ENCODE measurements at regions not wholly inside any gene's neighbourhood (a gene's known extent, or its start where the extent isn't known, plus 50 kb on each side); places are given as distances from the start of the nearest gene placed in this dataset.

- Histone ChIP-seq H3K4me3 (no peak overlapping the region), H3K27ac (no peak overlapping the region)
- no peak for DNase-seq (ENCODE audit: low spot score)
- TF ChIP-seq, protein P1, sequence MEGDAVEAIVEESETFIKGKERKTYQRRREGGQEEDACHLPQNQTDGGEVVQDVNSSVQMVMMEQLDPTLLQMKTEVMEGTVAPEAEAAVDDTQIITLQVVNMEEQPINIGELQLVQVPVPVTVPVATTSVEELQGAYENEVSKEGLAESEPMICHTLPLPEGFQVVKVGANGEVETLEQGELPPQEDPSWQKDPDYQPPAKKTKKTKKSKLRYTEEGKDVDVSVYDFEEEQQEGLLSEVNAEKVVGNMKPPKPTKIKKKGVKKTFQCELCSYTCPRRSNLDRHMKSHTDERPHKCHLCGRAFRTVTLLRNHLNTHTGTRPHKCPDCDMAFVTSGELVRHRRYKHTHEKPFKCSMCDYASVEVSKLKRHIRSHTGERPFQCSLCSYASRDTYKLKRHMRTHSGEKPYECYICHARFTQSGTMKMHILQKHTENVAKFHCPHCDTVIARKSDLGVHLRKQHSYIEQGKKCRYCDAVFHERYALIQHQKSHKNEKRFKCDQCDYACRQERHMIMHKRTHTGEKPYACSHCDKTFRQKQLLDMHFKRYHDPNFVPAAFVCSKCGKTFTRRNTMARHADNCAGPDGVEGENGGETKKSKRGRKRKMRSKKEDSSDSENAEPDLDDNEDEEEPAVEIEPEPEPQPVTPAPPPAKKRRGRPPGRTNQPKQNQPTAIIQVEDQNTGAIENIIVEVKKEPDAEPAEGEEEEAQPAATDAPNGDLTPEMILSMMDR (IDR thresholded peaks at IDR 0.05): no peak
Observed at GRCh38 chr1:17994046-17994445, 113.6 kb upstream of the IGSF21 start.

- TF ChIP-seq, protein P1 (IDR thresholded peaks at IDR 0.05): no peak
- DNase-seq (ENCODE audit: low spot score): no peak
- Histone ChIP-seq H3K4me3 (no peak overlapping the region), H3K27ac (no peak overlapping the region)
Observed at GRCh38 chr1:17995480-17995879, 112.1 kb upstream of the IGSF21 start.

- H3K27ac ChIP-seq: no peak overlapping the region
- TF ChIP-seq, protein P1 (IDR thresholded peaks at IDR 0.05): no peak
- no peak for DNase-seq (ENCODE audit: low spot score)
- H3K4me3 ChIP-seq: no peak overlapping the region
Observed at GRCh38 chr1:17998889-17999288, 108.7 kb upstream of the IGSF21 start.

DNA sequence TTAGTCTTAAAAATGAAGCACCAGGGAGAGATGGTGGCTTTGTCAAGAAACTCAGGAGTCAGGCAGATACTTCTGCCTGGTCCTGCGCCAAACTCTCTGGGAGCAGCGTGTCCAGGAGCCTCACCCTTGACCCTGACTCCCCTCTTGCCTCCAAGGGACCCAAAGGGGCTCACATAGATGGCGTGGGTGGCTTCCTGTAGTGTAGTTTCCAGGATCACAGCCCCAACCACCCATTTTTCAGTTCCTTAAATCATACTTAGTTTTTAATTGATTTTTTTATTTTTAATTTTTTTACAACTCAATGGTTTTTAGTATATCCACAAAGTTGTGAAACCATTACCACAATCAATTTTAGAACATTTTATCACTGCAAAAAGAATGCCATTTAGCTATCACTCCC, 107.7 kb upstream of the IGSF21 start:
- H3K27ac ChIP-seq: no peak overlapping the region
- DNase-seq (ENCODE audit: low spot score): no peak
- H3K4me3 ChIP-seq: no peak overlapping the region
- TF ChIP-seq, protein P1 (IDR thresholded peaks at IDR 0.05): no peak

DNA sequence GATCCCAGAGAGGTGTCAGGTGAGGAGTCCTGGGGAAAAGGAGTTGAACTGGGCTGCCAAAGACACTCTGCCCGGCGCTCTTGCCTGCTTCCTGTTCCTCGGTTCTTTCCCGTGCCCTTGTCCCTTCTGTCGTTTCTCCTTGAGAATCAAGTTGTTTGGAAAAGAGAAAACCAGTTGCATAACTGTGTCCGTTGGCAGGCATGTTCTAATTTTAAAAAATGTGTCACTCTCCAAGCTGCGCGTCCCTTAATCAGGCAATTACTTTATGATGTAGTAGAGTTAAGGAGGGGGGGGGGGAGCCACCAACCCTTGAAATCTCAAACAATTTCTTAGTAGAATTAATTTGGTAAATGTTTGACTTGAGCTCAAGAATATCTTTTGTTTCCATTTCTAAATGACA, 105.9 kb upstream of the IGSF21 start:
- DNase-seq (ENCODE audit: low spot score): no peak
- no peak overlapping the region for H3K27ac ChIP-seq
- no peak overlapping the region for H3K4me3 ChIP-seq
- TF ChIP-seq, protein P1 (IDR thresholded peaks at IDR 0.05): no peak

GRCh38 chr1:18004278-18004677, 103.3 kb upstream of the IGSF21 start:
- Histone ChIP-seq H3K27ac (no peak overlapping the region), H3K4me3 (no peak overlapping the region)
- no peak for DNase-seq (ENCODE audit: low spot score)
- TF ChIP-seq, protein P1 (IDR thresholded peaks at IDR 0.05): no peak

GRCh38 chr1:18005238-18005637, 102.4 kb upstream of the IGSF21 start:
- TF ChIP-seq, protein P1 (IDR thresholded peaks at IDR 0.05): no peak
- DNase-seq (ENCODE audit: low spot score): no peak
- no peak overlapping the region for H3K4me3 ChIP-seq
- no peak overlapping the region for H3K27ac ChIP-seq
